HG02870 (cell line): ENCODE measurements at regions not wholly inside any gene's neighbourhood (a gene's known extent, or its start where the extent isn't known, plus 50 kb on each side); places are given as distances from the start of the nearest gene placed in this dataset.

Experiments used
- ATAC-seq: cut with Tn5 transposase; IDR thresholded peaks from one replicate; pipeline ENCODE4 v1.9.1; 2021; ENCODE audit warnings: mild to moderate bottlenecking, moderate library complexity; ENCODE audit not compliant: unreplicated experiment

GRCh38 chr2:207286106-207286505 is 120.4 kb upstream of the KLF7 start:
- ATAC-seq = peak; percentile 44

- ATAC-seq = peak; percentile 55
Measured at GRCh38 chr2:207288628-207289027, 122.9 kb upstream of the KLF7 start.

GRCh38 chr2:207289295-207290018 is 123.7 kb upstream of the KLF7 start:
- no peak for ATAC-seq

GRCh38 chr2:207290833-207291624 is 125.3 kb upstream of the KLF7 start:
- ATAC-seq = no peak

GRCh38 chr2:207291625-207292252 is 126.0 kb upstream of the KLF7 start:
- peak; percentile 67 for ATAC-seq

- no peak for ATAC-seq
Measured at GRCh38 chr2:207296265-207296948, 130.7 kb upstream of the KLF7 start.

GRCh38 chr2:207300817-207301216 is 135.1 kb upstream of the KLF7 start:
- ATAC-seq = no peak

- ATAC-seq = no peak
Measured at GRCh38 chr2:207304761-207305160, 139.0 kb upstream of the KLF7 start.

GRCh38 chr2:207308519-207309224 is 142.9 kb upstream of the KLF7 start:
- ATAC-seq = no peak

GRCh38 chr2:207311316-207312005 is 145.7 kb upstream of the KLF7 start:
- peak; percentile 89 for ATAC-seq

GRCh38 chr2:207312006-207312356 is 146.2 kb upstream of the KLF7 start:
- ATAC-seq = no peak

GRCh38 chr2:207313947-207314346 is 148.2 kb upstream of the KLF7 start:
- ATAC-seq = no peak

GRCh38 chr2:207315131-207315530 is 149.4 kb upstream of the KLF7 start:
- ATAC-seq = no peak

GRCh38 chr2:207316484-207316883 is 150.7 kb upstream of the KLF7 start:
- no peak for ATAC-seq

- no peak for ATAC-seq
Measured at GRCh38 chr2:207316906-207317305, 151.2 kb upstream of the KLF7 start.

- ATAC-seq = peak; percentile 48
Measured at GRCh38 chr2:207317378-207317984, 151.7 kb upstream of the KLF7 start.

GRCh38 chr2:207318181-207318628 is 152.5 kb upstream of the KLF7 start:
- no peak for ATAC-seq

- ATAC-seq = no peak
Measured at GRCh38 chr2:207319316-207319715, 153.6 kb upstream of the KLF7 start.

- ATAC-seq = no peak
Measured at GRCh38 chr2:207320381-207321159, 154.8 kb upstream of the KLF7 start.
